ENCODE measurements at regions not wholly inside any gene's neighbourhood (a gene's known extent, or its start where the extent isn't known, plus 50 kb on each side); places are given as distances from the start of the nearest gene placed in this dataset.

- TF ChIP-seq CTCF (IDR thresholded peaks at IDR 0.05) (no peak), POLR2A (IDR thresholded peaks at IDR 0.05) (no peak)
Observed at GRCh38 chr12:65622056-65622455, 202.2 kb upstream of the HMGA2 start.

All from body of pancreas (tissue), 4 donors.